Stimulated activated CD8-positive, alpha-beta memory T cell treated with anti-CD3 and anti-CD28 coated beads, Interleukin-4, amount 100 ng/mL, for 24 hours (primary cell): ENCODE measurements at regions not wholly inside any gene's neighbourhood (a gene's known extent, or its start where the extent isn't known, plus 50 kb on each side); places are given as distances from the start of the nearest gene placed in this dataset.

Experiments used
- DNase-seq: peaks from one replicate; pipeline ENCODE4 v3.0.0-alpha.2; 2020; ENCODE audit warnings: low read depth

DNA sequence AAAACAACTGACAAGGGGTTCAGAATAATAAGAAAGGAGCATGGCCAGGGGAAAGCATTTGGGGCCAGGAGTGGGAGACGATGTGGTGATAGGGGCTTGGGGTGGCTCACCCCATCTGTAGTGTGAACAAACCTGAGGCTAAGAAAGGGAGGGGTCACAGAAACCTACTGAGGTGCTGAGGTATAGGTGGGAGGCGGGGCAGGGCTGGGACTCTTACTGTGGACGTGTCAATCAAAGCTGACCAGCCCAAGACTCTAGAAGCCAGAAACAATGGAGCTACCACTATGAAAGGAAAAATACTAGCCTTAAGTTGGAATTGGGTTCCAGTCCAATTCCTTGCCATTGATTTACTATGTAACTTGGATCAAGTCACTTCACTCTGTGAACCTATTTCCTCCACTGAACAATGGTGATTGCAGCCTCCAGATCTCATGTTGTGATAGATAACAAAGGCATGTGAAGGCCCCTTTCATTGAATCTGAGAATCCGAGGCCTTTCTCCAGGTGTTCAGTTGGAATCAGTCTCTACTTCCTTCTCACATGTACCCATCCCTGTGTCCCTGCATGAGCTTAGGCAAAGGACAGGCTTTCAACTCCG, 260.9 kb upstream of the HES1 start:
- DNase-seq, result no peak

DNA sequence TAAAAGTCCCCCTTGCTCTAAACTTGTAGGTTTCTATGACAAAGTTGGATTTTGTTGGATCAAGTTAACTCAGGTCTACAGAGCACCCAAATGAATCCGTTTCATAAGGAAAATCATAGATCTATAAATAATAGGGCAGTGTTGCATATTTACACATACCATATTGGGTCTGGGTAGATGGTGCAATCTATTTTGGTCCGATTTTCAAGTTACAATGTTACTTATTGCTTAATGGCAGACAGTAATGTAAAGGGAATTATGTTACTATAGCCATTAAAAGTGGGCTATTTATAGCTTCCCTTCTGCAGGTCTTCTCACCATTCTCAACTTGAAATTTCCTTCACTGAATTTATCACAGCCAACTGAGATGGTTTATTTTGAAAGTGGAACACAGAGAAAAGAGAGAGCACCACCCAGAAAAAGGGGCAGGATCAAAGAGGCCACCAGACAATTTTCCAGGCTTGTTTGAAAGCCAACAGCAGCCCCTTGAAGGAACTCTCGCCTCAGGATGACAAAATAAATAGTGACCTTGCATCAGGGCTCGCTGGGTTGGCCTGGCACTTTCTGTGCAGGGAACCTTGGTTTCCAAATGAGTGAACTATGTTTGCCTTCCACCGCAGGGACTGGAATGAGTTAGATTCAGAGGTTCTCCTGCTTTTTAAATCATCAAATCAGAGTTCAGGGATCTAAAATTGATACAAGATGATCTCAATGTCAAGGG, 260.2 kb upstream of the HES1 start:
- DNase-seq, result no peak

DNA sequence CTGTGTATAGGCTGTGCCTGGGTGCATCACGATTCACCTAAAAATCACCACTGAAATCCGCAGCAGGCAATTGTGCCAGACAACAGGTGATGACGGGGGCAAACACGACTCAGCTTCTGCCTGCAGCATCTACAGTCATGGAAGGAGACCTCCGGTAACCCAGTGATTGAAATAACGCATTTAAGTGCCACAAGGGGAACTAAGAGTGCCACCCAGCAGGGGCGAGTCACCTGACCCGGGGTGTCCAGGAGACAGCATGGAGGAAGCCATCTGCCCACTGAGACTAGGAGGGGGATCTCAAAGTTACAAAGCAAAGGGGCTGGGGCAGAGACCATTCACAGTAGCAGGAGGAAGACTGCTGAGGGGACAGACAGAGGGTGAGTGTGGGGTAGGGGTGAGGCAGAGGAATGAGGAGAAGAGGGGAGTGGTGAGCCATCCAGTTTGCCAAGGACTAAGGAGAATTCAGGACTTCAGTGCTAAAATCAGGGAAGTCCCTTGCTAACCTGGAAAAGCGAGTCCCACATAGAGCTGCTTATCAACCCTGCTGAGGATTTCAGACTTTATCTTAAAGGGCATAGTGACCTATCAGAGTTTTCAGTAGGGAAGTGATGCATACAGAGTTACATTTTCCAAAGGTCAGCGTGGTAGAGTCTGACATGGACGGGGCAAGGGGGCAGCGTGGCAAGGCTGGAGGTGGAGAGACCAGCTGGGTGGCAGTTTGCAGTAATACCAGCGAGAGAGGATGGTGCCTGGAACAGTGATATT, 256.7 kb upstream of the HES1 start:
- DNase-seq, result no peak

DNA sequence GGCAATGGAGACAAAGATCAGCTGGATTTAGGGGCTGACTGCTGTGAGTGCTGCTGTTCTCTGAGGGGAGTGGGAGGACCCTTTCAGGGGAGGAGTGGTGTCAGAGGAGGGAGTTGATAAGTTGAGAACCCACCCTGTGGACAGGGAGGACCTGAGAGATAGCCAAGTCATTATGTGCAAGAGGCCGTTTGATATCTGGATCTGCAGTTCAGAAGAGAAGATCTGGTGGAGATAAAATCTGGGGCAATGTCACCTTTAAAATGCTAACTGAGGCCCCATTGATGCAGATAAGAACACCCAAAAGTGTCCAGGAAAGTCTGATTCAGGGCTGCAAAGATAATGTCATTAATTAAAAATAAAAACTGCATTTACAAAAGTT, 256.1 kb upstream of the HES1 start:
- no peak for DNase-seq

DNA sequence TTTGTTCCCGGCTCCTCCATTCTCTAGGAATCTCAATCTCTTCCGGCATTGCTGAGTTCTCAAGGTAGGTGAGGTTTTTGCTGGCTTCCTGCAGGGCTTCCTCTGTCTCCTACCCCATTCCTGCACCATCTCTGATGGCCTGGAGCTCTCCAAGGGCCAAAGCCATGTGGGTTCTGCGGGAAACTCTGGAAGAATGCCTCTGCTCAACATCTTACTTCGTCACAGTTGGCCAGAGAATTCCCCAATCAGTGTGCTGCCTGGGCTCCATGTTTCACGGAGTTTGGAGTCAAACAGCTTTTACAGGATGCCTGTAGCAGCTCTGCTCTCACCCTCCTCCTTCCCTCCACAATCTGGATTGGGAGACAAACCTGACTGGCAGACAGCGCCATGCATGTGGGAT, 253.9 kb upstream of the HES1 start:
- no peak for DNase-seq

DNA sequence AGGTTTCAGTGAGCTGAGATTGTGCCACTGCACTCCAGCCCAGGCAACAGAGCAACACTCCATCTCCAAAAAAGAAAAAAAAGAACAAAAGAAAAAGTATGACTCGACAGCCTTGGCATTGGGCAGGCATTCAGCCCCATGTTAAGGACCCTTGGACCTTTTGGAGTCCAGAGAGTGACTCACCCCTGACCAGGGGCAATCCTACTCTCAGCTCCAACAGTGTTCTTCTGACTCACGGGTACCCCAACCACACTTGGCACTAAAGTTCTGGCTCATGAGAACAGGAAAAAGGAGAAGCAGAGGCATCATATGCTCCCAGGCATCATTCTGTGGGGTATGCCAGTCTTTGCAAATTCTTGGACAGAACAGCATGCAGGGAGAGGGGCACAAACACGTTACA, 252.4 kb upstream of the HES1 start:
- no peak for DNase-seq

DNA sequence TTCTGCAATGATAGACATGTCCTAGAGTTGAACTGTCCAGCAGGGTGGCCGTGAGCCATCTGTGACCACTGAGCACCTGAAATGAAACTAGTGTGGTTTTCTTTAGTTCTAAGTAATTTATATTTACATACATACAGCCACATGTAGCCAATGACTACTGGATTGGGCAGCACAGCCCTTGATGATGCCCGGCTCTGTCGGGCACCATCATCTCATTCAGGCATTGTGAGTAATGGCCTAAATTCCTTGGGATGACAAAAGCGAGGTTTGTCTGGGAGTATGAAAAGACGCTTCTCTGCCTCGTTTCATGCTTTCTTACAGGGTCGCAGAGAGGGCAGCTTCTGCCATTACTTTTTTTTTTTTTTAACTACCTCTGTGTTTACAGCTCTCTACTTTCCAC, 251.9 kb upstream of the HES1 start:
- no peak for DNase-seq

DNA sequence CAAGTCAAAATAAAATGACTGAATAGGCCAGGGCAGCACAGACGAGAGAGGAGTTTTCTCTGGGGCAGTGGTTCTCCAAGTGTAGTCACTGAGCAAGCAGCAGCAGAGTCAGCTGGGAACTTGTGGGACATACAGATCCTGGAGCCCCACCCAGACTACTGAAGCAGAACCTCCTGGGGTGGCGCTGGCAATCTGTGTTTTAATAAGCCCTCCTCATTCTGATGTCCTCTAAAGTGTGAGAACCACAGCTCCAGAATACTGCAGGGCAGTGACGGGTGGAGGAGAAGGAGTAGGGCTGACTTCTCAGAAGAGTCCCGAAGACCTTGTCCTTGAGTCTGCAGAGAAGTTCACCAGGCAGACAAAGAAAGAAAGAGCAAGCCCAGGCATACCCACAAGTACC, 251.3 kb upstream of the HES1 start:
- DNase-seq, result no peak

DNA sequence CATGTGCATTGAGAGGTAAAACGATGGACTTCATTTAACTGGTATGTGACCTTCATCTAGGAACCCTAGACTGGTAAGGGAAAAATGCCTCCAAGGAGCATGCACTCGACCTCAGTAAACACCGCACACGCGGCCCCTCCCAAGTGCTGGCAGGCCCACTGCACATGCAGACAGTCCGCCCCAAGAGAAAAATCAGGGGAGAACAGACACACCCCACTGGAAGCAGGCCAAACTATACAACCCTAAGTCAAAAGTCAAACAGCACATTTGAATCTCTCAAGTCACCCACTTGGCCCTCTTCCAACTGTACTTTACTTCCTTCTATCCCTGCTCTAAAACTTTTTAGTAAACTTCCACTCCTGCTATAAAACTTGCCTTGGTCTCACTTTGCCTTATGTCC, 250.1 kb upstream of the HES1 start:
- DNase-seq, result no peak

DNA sequence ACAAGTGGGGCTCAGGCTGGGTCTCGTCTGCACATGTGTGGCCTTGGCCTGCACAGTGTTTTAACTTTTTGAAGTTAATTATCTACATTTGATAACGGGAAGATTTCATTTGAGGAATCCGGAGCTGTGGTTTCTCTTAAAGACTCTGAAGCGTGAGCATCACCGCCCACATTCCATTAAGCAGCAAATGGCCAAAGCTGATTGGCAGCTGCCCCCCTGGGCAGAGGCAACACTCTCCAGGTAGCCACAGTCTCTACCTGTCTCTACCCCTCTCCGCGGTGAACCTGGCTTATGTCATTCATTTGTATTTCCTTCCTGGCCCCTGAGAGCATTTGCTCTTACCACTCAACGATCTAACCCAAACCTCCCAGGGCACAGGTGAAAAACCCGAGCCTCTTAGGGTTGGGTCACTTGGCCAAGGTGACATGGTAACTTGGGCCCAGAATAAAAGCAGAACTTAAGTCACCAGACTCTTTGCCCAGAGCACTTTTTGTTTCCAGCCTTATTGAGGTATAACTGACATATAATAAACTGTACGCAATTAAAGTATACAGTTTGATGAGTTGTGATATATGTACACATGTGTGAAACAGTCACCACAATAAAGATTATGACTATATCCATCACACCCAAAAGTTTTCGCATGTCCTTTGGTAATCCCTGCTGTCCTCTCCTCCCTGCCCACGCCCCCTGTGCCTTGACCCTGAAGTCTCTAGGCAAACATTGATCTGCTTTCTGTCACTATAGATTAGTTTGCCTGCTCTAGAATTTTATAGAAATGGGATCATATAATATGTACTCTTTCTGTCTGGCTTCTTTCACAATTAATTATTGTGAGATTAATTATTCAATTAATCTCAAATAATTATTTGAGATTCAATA, 245.7 kb upstream of the HES1 start:
- DNase-seq, result no peak

DNA sequence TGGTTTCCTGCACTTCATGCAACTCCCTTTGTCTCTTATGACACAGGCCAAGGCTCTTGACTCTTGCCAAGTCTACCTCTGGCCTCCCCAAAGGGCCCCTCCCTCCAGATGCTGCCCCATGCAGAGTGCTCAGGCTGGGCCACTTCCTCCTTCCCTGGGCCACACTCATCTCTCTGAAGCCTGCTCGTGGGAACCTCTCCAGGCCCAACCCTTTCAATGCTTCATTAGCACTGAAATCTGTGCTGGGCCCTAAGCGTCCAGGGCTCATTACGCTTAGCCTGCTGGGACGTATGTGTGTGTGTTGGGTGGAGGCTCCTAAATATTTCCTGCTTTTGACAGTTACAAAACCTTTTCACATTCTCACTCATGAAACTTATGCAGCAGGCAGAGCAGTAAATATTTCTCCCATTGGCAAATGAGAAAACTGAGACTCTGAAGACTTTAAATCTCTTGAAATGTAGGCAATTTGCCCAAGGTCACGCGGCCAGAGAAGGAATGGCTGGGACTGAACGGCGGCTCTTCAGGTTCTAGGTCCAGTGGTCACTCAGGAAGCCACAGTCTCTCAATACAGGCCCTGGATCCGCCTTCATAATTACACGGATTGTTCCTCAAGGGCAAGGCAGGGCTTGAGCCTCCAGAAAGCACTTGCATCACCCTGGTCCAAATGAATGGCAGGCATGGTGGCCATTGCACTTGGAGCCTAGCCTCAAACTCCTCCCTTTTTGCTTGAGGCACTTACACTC, 241.7 kb upstream of the HES1 start:
- no peak for DNase-seq

DNA sequence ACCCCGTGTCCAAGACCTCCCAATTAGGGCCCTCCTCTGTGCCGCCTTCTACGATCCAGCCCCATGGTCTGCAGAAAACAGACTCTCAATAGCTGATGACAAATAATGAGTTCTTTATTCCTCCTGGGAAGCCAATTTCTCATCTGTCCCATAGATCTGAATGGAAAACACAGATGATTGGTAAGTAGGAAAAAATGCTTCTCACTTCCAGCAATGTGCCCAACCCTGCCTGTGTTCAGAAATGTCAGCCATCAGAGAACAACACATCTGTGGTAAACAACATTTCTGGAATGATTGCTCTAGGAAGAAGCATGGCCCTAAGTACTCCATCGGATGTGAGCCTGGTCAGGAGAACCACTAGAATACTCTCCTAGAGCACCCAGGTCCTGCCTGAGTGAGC, 240.5 kb upstream of the HES1 start:
- no peak for DNase-seq

DNA sequence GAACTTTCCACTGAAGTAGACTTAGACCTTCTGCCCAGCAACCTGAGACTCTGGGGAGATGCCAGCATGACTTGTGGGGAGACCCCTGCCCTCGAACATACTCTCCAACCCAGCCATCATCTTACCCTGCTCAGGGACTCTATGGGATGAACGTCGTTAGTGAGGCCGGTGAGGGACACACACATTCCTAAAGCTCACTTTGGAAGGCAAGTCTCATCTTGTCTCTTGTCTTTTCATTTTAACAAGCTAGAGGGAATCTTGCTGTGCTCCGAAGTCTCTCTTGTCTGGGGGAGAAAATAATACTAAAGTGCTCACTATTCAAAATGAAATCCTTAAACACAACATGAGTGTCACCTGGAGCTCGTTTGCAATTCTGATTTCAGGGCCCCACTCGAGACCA, 239.5 kb upstream of the HES1 start:
- DNase-seq, result no peak

DNA sequence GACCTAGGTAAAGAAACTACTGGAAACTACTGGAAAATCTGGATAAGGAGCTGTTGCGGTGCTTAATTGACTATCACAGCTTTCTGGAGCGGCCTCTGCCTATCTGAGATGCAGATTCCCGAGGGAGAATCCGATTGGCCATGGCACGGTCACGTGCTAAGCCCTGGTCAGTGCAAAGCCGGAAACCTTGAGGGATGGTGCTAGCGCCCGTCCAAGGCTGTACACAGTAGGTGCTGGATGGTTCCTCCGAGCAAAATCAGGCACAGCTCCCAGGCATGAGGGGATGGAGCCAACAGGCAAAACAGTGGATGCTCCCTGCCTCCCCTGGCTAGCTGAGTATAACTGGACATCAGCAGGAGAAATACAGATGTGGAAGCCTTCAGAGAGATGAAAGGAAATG, 238.7 kb upstream of the HES1 start:
- DNase-seq, result no peak

DNA sequence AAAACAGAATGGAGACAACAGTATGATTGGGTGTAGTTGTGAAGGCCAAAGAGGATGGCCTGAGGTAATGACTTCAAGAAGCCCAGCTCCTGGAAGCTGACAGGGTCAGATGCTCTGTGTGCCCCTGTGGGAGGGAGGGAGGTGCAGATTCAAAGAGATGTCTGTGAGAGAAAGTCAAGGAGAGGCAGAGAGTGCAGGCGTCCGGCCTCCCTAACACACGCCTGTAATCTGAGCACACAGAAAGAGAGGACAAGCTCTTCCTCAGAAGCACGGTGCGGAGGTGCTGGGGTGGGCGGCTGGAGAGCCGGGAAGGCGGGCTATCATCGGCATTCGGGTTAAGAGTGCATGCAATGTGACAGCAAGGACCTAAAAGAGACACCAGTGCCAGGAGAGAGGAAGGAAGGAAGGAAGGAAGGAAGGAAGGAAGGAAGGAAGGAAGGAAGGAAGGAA, 238.2 kb upstream of the HES1 start:
- no peak for DNase-seq

DNA sequence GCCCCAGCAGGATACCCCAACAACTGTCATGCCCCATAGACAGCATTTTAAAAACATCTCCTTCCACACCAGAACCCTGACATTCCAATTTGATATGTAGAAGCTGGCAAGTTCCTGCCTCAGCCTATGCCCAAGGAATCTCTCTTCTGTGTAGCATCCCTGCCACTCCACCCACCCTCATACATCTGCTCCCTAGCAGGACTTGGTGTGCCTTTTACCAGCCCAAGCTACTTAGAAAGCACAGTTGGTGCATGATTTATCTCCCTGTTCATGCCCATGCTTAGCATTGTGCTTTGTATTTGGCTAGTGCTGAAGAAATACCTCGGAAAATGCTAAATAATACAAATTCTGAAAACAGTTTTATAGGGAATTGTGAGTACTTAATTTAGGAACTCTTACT, 236.9 kb upstream of the HES1 start:
- DNase-seq, result no peak

DNA sequence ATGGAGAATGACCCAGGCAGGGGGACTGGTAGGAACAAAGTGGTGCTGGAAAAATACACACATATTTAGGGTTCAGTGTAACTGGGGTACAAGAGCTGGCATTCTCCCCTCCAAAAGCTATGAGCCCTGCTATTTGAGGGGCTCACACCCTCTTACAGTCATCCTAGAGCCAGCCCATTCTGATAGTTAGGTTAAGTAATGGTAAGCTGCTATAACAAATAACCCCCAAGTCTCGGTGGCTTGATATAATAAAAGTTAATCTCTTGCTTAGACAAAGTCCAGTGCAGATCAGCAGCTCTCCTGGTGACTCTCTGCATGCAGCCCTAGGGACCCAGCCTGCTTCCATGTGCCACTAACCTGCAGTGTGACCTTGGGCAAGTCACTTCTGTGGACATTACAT, 234.9 kb upstream of the HES1 start:
- no peak for DNase-seq

DNA sequence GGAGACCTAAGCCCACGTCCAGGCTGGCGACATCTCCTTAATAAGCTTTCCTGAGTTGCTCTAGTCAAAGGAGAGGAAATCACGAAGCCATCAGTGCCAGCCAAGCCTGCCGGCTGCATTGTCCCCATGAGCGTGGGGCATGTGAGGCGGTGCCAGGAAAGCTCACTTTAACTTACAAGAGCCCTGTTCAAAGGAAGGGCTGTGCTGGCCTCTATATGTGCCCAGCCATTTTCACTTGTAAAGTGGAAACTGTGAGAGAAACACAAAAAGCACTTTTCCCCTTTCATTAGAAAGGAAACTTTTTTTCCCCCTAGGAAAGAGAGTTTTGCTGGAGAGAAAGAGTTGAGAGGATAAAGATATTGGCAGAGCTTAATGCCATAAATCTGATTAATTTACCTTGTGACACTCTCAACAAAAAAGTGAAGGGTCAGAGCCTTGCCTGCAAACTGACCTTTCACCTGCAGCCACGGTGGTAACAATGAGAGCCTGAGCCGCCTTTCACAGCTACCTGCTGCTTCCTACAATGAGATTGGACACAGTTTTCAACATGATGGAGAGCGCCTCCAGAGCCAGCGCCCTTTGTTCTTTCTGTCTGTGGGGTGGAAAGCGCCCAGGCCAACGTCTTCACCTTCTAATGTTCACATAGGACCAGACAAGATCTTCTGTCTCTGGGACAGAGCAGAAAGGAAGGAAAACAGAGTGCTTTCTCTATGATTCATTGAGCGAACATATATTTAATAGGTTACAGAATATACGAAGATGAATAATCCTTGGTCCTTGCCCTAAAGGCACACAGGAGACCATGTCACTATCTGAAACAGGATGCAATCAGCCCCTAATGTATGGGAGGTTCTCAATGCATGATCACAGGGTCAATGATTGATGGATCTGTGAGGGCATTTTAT, 233.1 kb upstream of the HES1 start:
- DNase-seq, result no peak

DNA sequence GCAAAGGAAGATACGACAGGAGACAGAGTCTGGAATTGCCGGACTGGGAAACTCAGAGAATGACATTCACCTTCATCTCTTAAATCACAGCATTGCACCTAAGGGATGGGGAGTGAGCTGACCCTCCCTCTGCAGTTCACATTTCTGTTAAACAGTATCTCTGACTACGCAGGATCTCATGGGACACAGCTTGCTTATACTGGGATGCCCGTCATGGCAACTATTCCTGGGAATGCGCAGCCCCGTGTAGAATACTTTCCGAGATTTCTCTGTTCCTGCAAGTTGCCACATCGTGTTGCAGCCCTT, 232.5 kb upstream of the HES1 start:
- DNase-seq, result no peak

DNA sequence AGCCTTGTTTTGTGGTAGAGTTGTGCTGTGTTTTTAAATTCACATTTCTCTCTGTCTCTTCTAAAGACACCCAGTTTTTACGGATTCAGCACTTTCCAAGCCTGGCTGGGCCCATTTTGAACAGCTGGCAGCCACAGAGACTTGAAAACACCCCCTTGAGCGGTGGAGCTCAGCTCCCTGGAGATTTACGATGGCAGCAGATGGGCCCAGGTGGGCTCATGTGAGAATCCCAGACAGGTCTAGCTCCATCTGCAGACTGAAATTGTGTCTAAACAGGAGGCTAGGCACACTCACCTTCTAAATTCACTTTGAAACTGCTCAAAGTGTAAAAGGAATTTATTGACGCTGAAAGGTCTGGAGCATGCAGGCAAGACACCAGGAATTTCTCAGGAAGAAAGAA, 232.0 kb upstream of the HES1 start:
- DNase-seq, result no peak
